22Rv1 (cell line): ENCODE measurements at regions not wholly inside any gene's neighbourhood (a gene's known extent, or its start where the extent isn't known, plus 50 kb on each side); places are given as distances from the start of the nearest gene placed in this dataset.

Experiments used
- CTCF ChIP-seq: fragments of 450-650 bp; IDR thresholded peaks from 2 replicates; pipeline ENCODE4 v1.5.1; 2017; ENCODE audit warnings: mild to moderate bottlenecking
- ZFX ChIP-seq: fragments of 450-650 bp; IDR thresholded peaks from 2 replicates; pipeline ENCODE4 v1.6.1; 2017; ENCODE audit warnings: antibody characterized with exemption, borderline replicate concordance

- TF ChIP-seq CTCF, result no peak
- no peak for TF ChIP-seq ZFX
Observed at GRCh38 chr20:10749084-10749483, 75.3 kb upstream of the JAG1 start.
